SU-DHL-6 (cell line): ENCODE measurements at regions not wholly inside any gene's neighbourhood (a gene's known extent, or its start where the extent isn't known, plus 50 kb on each side); places are given as distances from the start of the nearest gene placed in this dataset.

Source experiments
- EZH2phosphoT487 ChIP-seq: fragments of 200-600 bp; sonication (generic), shearing (Covaris generic); conservative IDR thresholded peaks from 2 replicates; pipeline ENCODE4 v1.6.1; 2018; ENCODE audit warnings: mild to moderate bottlenecking, antibody characterized with exemption, low read length, moderate library complexity, mixed read lengths
- TF ChIP-seq, protein P1 (sequence below): fragments of 200-600 bp; sonication (generic); IDR thresholded peaks from one replicate; pipeline ENCODE4 v1.5.1; 2017; ENCODE audit warnings: antibody characterized with exemption, mild to moderate bottlenecking, low read length, moderate library complexity; ENCODE audit not compliant: insufficient read depth, poor library complexity, severe bottlenecking

DNA sequence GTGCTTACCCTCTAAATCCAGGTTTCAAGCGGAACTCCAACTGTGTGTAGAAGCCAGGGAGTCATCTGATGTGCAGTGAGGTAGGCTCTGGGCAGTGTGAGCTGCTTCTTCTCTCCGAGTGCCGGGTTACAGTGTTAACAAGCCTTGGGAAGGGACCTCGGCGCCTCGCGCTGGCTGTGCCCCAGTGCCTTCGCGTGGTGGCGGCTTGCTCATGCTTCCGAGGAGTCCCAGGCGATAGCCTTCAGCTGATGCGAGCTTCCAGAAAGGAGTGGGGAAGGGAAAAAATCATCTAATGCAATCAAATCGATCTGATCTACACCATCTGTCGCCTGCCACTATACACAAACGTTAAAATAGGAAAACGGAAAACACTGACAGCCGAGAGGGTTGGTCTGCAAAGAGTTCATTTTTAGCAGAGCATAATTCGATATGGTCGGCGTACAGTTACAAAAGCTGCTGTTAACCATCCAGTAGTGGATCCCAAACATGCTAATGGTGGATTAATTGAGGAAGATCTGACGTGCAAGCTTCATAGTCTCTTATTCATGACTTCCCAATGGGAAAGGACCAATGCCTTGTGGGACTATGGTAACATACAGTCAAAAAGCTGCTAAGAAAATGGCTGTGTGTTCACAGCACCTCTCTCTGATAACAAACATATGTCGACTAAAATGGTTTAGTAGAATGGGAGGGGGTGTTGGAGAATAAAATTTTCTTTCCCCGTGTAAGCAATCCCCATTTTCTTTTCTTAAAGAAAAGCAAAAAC, 128.7 kb upstream of the DPYD start:
- TF ChIP-seq, protein P1, sequence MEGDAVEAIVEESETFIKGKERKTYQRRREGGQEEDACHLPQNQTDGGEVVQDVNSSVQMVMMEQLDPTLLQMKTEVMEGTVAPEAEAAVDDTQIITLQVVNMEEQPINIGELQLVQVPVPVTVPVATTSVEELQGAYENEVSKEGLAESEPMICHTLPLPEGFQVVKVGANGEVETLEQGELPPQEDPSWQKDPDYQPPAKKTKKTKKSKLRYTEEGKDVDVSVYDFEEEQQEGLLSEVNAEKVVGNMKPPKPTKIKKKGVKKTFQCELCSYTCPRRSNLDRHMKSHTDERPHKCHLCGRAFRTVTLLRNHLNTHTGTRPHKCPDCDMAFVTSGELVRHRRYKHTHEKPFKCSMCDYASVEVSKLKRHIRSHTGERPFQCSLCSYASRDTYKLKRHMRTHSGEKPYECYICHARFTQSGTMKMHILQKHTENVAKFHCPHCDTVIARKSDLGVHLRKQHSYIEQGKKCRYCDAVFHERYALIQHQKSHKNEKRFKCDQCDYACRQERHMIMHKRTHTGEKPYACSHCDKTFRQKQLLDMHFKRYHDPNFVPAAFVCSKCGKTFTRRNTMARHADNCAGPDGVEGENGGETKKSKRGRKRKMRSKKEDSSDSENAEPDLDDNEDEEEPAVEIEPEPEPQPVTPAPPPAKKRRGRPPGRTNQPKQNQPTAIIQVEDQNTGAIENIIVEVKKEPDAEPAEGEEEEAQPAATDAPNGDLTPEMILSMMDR, result no peak
- no peak for TF ChIP-seq EZH2phosphoT487
